ENCODE measurements at regions not wholly inside any gene's neighbourhood (a gene's known extent, or its start where the extent isn't known, plus 50 kb on each side); places are given as distances from the start of the nearest gene placed in this dataset.

DNA sequence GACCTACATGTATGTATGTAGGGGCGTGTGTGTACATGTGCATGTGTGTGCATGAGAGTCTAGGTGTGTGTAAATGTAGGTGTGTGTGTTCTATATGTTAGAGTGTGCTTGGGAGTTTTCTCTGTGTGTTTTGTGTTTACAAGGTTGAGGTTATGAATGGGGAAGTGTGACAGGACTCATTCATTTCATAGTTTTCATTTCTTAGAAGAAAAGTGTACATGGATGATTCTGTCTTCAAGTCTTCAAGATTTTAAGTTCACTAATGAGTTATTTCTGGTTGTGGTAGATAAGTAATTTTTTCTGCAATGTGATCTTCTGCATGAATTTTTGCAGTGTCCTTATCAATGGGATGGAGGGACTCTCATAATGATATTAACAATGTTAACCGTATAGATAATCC lies 118.2 kb upstream of the SLC10A2 start:
- TF ChIP-seq, protein P1, sequence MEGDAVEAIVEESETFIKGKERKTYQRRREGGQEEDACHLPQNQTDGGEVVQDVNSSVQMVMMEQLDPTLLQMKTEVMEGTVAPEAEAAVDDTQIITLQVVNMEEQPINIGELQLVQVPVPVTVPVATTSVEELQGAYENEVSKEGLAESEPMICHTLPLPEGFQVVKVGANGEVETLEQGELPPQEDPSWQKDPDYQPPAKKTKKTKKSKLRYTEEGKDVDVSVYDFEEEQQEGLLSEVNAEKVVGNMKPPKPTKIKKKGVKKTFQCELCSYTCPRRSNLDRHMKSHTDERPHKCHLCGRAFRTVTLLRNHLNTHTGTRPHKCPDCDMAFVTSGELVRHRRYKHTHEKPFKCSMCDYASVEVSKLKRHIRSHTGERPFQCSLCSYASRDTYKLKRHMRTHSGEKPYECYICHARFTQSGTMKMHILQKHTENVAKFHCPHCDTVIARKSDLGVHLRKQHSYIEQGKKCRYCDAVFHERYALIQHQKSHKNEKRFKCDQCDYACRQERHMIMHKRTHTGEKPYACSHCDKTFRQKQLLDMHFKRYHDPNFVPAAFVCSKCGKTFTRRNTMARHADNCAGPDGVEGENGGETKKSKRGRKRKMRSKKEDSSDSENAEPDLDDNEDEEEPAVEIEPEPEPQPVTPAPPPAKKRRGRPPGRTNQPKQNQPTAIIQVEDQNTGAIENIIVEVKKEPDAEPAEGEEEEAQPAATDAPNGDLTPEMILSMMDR (IDR thresholded peaks at IDR 0.05): no peak
- TF ChIP-seq POLR2A (IDR thresholded peaks at IDR 0.05): no peak
